ENCODE measurements at regions not wholly inside any gene's neighbourhood (a gene's known extent, or its start where the extent isn't known, plus 50 kb on each side); places are given as distances from the start of the nearest gene placed in this dataset.
"Not testable (repeated sequence)": the region's sequence is repeated elsewhere in the genome, so short reads cannot be mapped to it uniquely, and the experiment has no call there.

- no peak for DNase-seq
Measured at GRCh38 chr2:100703739-100704138, 116.2 kb upstream of the NPAS2 start.

- no peak for DNase-seq
Measured at GRCh38 chr2:100704156-100704555, 115.8 kb upstream of the NPAS2 start.

GRCh38 chr2:100704711-100705110 lies 115.2 kb upstream of the NPAS2 start:
- DNase-seq, result no peak

- DNase-seq, result no peak
Measured at GRCh38 chr2:100707016-100707947, 112.7 kb upstream of the NPAS2 start.

- DNase-seq, result no peak
Measured at GRCh38 chr2:100708333-100708732, 111.6 kb upstream of the NPAS2 start.

GRCh38 chr2:100713106-100713505 lies 106.8 kb upstream of the NPAS2 start:
- DNase-seq, result no peak

- not testable (repeated sequence) for DNase-seq
Measured at GRCh38 chr2:100714396-100715010, 105.4 kb upstream of the NPAS2 start.

- not testable (repeated sequence) for DNase-seq
Measured at GRCh38 chr2:100715861-100716260, 104.1 kb upstream of the NPAS2 start.

- DNase-seq, result no peak
Measured at GRCh38 chr2:100716581-100716980, 103.4 kb upstream of the NPAS2 start.

- DNase-seq, result no peak
Measured at GRCh38 chr2:100718065-100718629, 101.8 kb upstream of the NPAS2 start.

- no peak for DNase-seq
Measured at GRCh38 chr2:100720445-100720844, 99.5 kb upstream of the NPAS2 start.

- DNase-seq, result no peak
Measured at GRCh38 chr2:100721693-100722092, 98.2 kb upstream of the NPAS2 start.

GRCh38 chr2:100722125-100722524 lies 97.8 kb upstream of the NPAS2 start:
- DNase-seq, result no peak

GRCh38 chr2:100726866-100727265 lies 93.1 kb upstream of the NPAS2 start:
- DNase-seq, result no peak

GRCh38 chr2:100730290-100730868 lies 89.6 kb upstream of the NPAS2 start:
- DNase-seq, result no peak

- no peak for DNase-seq
Measured at GRCh38 chr2:100731535-100731981, 88.4 kb upstream of the NPAS2 start.

- DNase-seq, result no peak
Measured at GRCh38 chr2:100733391-100734187, 86.3 kb upstream of the NPAS2 start.

GRCh38 chr2:100736121-100736915 lies 83.6 kb upstream of the NPAS2 start:
- DNase-seq, result no peak

GRCh38 chr2:100739735-100740432 lies 80.1 kb upstream of the NPAS2 start:
- no peak for DNase-seq

- DNase-seq, result no peak
Measured at GRCh38 chr2:100741880-100742276, 78.1 kb upstream of the NPAS2 start.

Measured in DMS79 (cell line).